HFF-Myc (cell line): ENCODE measurements at regions not wholly inside any gene's neighbourhood (a gene's known extent, or its start where the extent isn't known, plus 50 kb on each side); places are given as distances from the start of the nearest gene placed in this dataset.
"Not testable (repeated sequence)": the region's sequence is repeated elsewhere in the genome, so short reads cannot be mapped to it uniquely, and the experiment has no call there.

Experiments
- DNase-seq: peaks from one replicate; pipeline ENCODE4 v3.0.0-alpha.2; 2011; ENCODE audit warnings: low read depth; ENCODE audit errors: extremely low read depth
- H3K4me3 ChIP-seq: replicated peaks from 2 replicates; pipeline ENCODE4 v1.5.1; 2011; ENCODE audit warnings: low read depth, mild to moderate bottlenecking, control low read depth, low read length
- CTCF ChIP-seq: IDR thresholded peaks from 2 replicates; pipeline ENCODE4 v1.5.1; 2012; ENCODE audit warnings: mild to moderate bottlenecking, low read depth, low read length, control low read depth; ENCODE audit errors: missing control alignments

DNA sequence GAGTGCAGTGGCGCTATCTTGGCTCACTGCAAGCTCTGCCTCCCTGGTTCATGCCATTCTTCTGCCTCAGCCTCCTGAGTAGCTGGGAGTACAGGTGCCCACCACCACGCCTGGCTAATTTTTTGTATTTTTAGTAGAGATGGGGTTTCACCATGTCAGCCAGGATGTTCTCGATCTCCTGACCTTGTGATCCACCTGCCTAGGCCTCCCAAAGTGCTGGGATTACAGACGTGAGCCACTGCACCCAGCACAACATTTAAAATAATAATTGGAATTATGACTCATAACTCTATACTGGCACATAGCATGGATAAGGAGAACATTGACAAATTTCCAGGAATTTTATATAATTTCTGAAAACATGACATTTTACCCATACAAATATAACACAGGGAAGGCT, 54.2 kb downstream of the DBET start:
- not testable (repeated sequence) for H3K4me3 ChIP-seq, DNase-seq

DNA sequence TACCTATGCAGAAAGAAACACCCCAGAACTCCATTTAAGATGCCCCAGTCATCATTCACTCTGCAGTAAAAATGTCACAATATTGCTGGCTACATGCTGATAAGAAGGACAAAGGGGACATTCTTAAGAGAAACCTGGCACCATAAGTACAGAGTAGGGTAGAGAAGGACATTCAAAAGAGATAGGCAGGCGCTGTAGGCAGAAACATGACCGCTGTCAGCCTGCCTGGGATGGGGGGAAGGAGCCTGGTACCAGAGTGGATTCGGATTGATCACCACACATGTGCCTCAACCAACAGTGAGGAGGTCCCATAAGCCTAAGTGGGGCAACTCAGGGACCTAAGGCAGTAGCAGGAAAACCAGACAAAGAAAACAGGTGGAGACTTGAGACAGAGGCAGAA, 54.1 kb upstream of the DUX4 start:
- not testable (repeated sequence) for DNase-seq, H3K4me3 ChIP-seq

DNA sequence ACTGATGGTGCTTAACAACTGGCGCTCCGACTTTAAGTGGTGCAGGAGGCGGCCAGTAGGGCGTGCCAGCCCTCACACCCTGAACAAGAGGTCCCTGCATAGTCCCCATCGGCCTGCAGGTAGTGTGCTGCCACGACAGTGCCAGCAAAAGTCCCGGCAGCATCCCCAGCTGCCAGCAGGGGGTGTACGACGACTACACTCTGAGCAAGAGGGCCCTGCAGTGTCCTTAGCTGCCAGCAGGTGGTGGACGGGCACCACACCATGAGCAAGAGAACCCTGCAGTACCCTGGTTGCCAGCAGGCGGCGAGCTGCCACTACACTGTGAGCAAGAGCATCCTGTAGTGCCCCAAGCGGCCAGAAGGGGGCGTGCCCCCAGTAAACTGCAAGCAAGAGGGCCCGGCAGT, 53.5 kb upstream of the DUX4 start:
- H3K4me3 ChIP-seq, DNase-seq: not testable (repeated sequence)

- not testable (repeated sequence) for H3K4me3 ChIP-seq, DNase-seq
- peak; percentile 34 for TF ChIP-seq CTCF
Observed at GRCh38 chr4:190120537-190121001, 53.0 kb upstream of the DUX4 start.

GRCh38 chr4:190121076-190121671, 52.4 kb upstream of the DUX4 start:
- H3K4me3 ChIP-seq, DNase-seq: not testable (repeated sequence)

- H3K4me3 ChIP-seq, result no peak overlapping the region
- no peak for DNase-seq
- no peak for TF ChIP-seq CTCF
Observed at GRCh38 chr4:190121759-190122158, 51.8 kb upstream of the DUX4 start.

DNA sequence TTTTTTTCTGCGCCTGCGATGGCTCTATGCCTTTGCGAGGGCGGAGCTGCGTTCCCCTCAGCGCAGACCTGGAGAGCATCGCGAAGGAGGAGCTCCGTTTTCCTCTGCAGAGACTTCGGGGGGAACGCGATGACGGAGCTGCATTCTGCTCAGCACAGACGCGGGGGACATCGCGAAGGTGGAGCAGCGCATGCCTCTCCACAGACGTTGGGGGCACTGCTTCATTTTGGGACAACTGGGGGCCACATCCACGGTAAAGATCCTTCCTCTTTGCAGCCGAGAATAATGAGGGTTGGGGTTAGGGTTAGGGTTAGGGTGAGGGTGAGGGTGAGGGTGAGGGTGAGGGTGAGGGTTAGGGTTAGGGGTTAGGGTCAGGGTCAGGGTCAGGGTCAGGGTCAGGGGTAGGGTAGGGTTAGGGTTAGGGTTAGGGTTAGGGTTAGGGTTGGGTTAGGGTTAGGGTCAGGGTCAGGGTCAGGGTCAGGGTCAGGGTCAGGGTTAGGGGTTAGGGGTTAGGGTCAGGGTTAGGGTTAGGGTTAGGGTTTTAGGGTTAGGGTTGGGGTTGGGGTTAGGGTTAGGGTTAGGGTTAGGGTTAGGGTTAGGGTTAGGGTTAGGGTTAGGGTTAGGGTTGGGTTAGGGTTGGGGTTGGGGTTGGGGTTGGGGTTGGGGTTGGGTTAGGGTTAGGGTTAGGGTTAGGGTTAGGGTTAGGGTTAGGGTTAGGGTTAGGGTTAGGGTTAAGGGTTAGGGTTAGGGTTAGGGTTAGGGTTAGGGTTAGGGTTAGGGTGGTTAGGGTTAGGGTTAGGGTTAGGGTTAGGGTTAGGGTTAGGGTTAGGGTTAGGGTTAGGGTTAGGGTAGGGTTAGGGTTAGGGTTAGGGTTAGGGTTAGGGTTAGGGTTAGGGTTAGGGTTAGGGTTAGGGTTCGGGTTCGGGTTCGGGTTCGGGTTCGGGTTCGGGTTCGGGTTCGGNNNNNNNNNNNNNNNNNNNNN, 51.1 kb upstream of the DUX4 start:
- not testable (repeated sequence) for DNase-seq, H3K4me3 ChIP-seq
